ENCODE measurements at regions not wholly inside any gene's neighbourhood (a gene's known extent, or its start where the extent isn't known, plus 50 kb on each side); places are given as distances from the start of the nearest gene placed in this dataset.

DNA sequence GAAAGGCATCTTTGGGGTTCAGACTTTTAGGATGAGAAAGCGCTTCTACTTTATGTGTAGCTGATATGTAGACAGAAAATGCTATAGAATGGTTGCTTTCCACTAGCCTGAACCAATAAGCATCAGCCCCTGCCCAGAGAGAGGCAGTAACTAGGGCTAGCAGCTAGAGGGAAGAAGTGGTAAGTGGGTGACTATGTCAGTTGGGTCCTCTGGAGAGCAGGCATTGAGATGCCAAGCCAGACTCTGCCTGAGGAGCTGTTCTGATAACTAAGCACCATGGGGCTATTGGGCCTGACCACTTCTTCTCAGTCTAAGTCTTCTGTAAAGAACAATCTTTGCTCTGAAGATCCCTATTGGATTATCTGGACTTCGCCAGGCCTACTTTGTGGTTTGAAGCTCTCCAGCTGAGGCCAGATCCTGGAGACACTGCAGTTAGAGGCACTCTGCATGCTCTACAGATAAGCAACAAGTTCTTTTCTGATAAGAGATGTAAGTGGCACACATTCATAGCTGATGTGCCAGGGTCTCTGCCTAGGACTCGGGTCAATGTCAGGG is 146.1 kb downstream of the RBM46 start:
- no peak for TF ChIP-seq POLR2A (IDR thresholded peaks at IDR 0.05; ENCODE audit: low read depth, low read length)
- no peak for TF ChIP-seq MYC (IDR thresholded peaks at IDR 0.05; ENCODE audit: low read depth, low read length)
- TF ChIP-seq, protein P1, sequence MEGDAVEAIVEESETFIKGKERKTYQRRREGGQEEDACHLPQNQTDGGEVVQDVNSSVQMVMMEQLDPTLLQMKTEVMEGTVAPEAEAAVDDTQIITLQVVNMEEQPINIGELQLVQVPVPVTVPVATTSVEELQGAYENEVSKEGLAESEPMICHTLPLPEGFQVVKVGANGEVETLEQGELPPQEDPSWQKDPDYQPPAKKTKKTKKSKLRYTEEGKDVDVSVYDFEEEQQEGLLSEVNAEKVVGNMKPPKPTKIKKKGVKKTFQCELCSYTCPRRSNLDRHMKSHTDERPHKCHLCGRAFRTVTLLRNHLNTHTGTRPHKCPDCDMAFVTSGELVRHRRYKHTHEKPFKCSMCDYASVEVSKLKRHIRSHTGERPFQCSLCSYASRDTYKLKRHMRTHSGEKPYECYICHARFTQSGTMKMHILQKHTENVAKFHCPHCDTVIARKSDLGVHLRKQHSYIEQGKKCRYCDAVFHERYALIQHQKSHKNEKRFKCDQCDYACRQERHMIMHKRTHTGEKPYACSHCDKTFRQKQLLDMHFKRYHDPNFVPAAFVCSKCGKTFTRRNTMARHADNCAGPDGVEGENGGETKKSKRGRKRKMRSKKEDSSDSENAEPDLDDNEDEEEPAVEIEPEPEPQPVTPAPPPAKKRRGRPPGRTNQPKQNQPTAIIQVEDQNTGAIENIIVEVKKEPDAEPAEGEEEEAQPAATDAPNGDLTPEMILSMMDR (IDR thresholded peaks at IDR 0.05; ENCODE audit: extremely low read depth in 1 of 2, insufficient read depth in 1 of 2, low read depth in 1 of 2, low read length in 2 of 2): no peak
- no peak for TF ChIP-seq POLR2AphosphoS5 (IDR thresholded peaks at IDR 0.05; ENCODE audit: insufficient read depth, low read depth, low read length)
- no peak for TF ChIP-seq FOS (IDR thresholded peaks at IDR 0.05; ENCODE audit: borderline replicate concordance, insufficient read depth, low read length)
- TF ChIP-seq, protein P2, sequence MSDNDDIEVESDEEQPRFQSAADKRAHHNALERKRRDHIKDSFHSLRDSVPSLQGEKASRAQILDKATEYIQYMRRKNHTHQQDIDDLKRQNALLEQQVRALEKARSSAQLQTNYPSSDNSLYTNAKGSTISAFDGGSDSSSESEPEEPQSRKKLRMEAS (IDR thresholded peaks at IDR 0.05; ENCODE audit: insufficient read depth, insufficient read length): no peak
